ENCODE measurements at regions not wholly inside any gene's neighbourhood (a gene's known extent, or its start where the extent isn't known, plus 50 kb on each side); places are given as distances from the start of the nearest gene placed in this dataset.

GRCh38 chr9:14031810-14032209 lies 282.1 kb downstream of the NFIB start:
- DNase-seq = no peak

GRCh38 chr9:14031060-14031414 lies 282.9 kb downstream of the NFIB start:
- DNase-seq = no peak

- no peak for DNase-seq
Observed at GRCh38 chr9:14030375-14031059, 283.4 kb downstream of the NFIB start.

- DNase-seq = no peak
Observed at GRCh38 chr9:14029806-14030374, 284.1 kb downstream of the NFIB start.

GRCh38 chr9:14027116-14027800 lies 286.7 kb downstream of the NFIB start:
- no peak for DNase-seq

- no peak for DNase-seq
Observed at GRCh38 chr9:14025741-14026140, 288.2 kb downstream of the NFIB start.

- DNase-seq = no peak
Observed at GRCh38 chr9:14023285-14023684, 290.7 kb downstream of the NFIB start.

GRCh38 chr9:14021871-14022525 lies 291.9 kb downstream of the NFIB start:
- no peak for DNase-seq

GRCh38 chr9:14018081-14018480 lies 295.9 kb downstream of the NFIB start:
- DNase-seq = no peak

GRCh38 chr9:14014744-14015143 lies 299.2 kb downstream of the NFIB start:
- no peak for DNase-seq

- no peak for DNase-seq
Observed at GRCh38 chr9:14014218-14014617, 299.7 kb downstream of the NFIB start.

GRCh38 chr9:14011799-14012560 lies 302.0 kb downstream of the NFIB start:
- no peak for DNase-seq

GRCh38 chr9:14007190-14007769 lies 306.7 kb downstream of the NFIB start:
- DNase-seq = no peak

GRCh38 chr9:14006386-14007187 lies 307.4 kb downstream of the NFIB start:
- no peak for DNase-seq

- DNase-seq = no peak
Observed at GRCh38 chr9:14004110-14004509, 309.8 kb downstream of the NFIB start.

- no peak for DNase-seq
Observed at GRCh38 chr9:13994240-13994639, 319.7 kb downstream of the NFIB start.

GRCh38 chr9:13993632-13994185 lies 320.2 kb downstream of the NFIB start:
- no peak for DNase-seq

GRCh38 chr9:13992138-13993088 lies 321.5 kb downstream of the NFIB start:
- DNase-seq = no peak

- no peak for DNase-seq
Observed at GRCh38 chr9:13991395-13991794, 322.5 kb downstream of the NFIB start.

GRCh38 chr9:13990994-13991393 lies 322.9 kb downstream of the NFIB start:
- no peak for DNase-seq
